ENCODE measurements at regions not wholly inside any gene's neighbourhood (a gene's known extent, or its start where the extent isn't known, plus 50 kb on each side); places are given as distances from the start of the nearest gene placed in this dataset.

GRCh38 chr15:97053635-97054034 is 723.1 kb downstream of the NR2F2 start:
- H3K4me3 ChIP-seq (ENCODE audit: control insufficient read depth, low read depth, low read length): no peak overlapping the region
- TF ChIP-seq, protein P1, sequence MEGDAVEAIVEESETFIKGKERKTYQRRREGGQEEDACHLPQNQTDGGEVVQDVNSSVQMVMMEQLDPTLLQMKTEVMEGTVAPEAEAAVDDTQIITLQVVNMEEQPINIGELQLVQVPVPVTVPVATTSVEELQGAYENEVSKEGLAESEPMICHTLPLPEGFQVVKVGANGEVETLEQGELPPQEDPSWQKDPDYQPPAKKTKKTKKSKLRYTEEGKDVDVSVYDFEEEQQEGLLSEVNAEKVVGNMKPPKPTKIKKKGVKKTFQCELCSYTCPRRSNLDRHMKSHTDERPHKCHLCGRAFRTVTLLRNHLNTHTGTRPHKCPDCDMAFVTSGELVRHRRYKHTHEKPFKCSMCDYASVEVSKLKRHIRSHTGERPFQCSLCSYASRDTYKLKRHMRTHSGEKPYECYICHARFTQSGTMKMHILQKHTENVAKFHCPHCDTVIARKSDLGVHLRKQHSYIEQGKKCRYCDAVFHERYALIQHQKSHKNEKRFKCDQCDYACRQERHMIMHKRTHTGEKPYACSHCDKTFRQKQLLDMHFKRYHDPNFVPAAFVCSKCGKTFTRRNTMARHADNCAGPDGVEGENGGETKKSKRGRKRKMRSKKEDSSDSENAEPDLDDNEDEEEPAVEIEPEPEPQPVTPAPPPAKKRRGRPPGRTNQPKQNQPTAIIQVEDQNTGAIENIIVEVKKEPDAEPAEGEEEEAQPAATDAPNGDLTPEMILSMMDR (IDR thresholded peaks at IDR 0.05; ENCODE audit: control insufficient read depth, insufficient read depth, low read depth, low read length, missing control alignments): no peak
- no peak for DNase-seq (ENCODE audit: low read depth)

DNA sequence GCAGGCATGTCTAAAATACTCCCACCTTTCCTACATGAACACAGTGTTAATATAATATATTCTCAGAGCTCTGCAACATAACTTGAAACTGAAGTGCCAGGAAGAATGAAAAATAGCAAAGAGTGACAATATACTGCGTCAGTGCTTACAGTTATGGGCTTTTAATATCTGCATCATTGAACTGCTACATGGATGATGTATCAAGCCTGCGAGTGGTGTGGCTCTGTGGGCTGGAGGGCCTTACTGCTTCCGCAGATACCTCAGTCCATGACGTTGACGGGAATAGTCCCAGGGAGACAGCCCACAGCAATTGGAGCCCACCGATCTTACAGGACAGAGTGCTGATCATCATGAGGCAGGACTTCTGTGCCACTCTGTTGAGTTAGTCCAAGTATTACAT is 727.0 kb downstream of the NR2F2 start:
- H3K4me3 ChIP-seq (ENCODE audit: control insufficient read depth, low read depth, low read length): no peak overlapping the region
- TF ChIP-seq, protein P1 (IDR thresholded peaks at IDR 0.05; ENCODE audit: control insufficient read depth, insufficient read depth, low read depth, low read length, missing control alignments): no peak
- no peak for DNase-seq (ENCODE audit: low read depth)

- DNase-seq (ENCODE audit: low read depth): no peak
- TF ChIP-seq, protein P1 (IDR thresholded peaks at IDR 0.05; ENCODE audit: control insufficient read depth, insufficient read depth, low read depth, low read length, missing control alignments): no peak
- no peak overlapping the region for H3K4me3 ChIP-seq (ENCODE audit: control insufficient read depth, low read depth, low read length)
Observed at GRCh38 chr15:97059281-97059680, 728.8 kb downstream of the NR2F2 start.

GRCh38 chr15:97061392-97061791 is 730.9 kb downstream of the NR2F2 start:
- no peak for DNase-seq (ENCODE audit: low read depth)
- no peak overlapping the region for H3K4me3 ChIP-seq (ENCODE audit: control insufficient read depth, low read depth, low read length)
- TF ChIP-seq, protein P1 (IDR thresholded peaks at IDR 0.05; ENCODE audit: control insufficient read depth, insufficient read depth, low read depth, low read length, missing control alignments): no peak

GRCh38 chr15:97071668-97072067 is 741.2 kb downstream of the NR2F2 start:
- no peak for DNase-seq (ENCODE audit: low read depth)
- TF ChIP-seq, protein P1 (IDR thresholded peaks at IDR 0.05; ENCODE audit: control insufficient read depth, insufficient read depth, low read depth, low read length, missing control alignments): no peak
- H3K4me3 ChIP-seq (ENCODE audit: control insufficient read depth, low read depth, low read length): no peak overlapping the region

DNA sequence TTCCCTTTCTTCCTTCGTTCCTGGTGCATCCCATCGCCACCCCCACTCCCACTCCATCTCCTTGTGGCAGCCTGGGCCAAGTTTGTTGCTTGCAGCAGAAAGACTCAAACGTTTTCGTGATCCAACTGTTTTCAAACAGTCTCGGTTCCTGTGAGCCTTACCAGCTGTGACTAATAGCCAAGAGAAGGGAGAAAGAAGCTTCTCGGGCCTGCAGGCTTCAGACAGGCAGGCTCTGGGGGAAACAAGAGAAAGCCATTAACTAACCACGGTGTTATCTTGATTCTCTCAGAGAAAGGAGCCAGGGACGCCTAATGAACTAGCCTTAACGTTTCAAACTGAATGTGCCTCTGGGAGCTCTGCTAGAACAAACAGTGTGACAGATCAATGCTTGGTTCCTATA is 742.0 kb downstream of the NR2F2 start:
- TF ChIP-seq, protein P1 (IDR thresholded peaks at IDR 0.05; ENCODE audit: control insufficient read depth, insufficient read depth, low read depth, low read length, missing control alignments): no peak
- no peak for DNase-seq (ENCODE audit: low read depth)
- no peak overlapping the region for H3K4me3 ChIP-seq (ENCODE audit: control insufficient read depth, low read depth, low read length)

DNA sequence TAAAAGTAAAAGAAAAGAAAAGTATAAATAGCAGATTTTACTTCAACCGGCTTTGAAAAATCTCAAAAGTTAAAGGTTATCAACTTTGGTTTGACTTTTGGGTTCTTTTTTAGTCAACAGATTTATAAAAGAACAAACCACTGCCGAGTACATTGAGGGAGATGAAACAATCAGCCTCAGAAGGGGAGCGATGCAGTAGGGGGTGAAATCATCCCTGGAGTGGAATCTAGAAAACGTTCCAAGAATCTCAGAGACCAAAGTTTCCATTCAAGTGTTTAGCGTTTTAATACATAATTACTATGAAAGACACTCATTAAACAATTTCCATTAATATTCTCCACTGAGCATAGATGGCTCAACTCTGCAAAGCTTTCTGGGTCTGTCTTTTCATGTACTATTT is 745.5 kb downstream of the NR2F2 start:
- no peak overlapping the region for H3K4me3 ChIP-seq (ENCODE audit: control insufficient read depth, low read depth, low read length)
- TF ChIP-seq, protein P1 (IDR thresholded peaks at IDR 0.05; ENCODE audit: control insufficient read depth, insufficient read depth, low read depth, low read length, missing control alignments): no peak
- DNase-seq (ENCODE audit: low read depth): no peak

All from AG09309 (cell line).